OCI-LY7 (cell line): ENCODE measurements at regions not wholly inside any gene's neighbourhood (a gene's known extent, or its start where the extent isn't known, plus 50 kb on each side); places are given as distances from the start of the nearest gene placed in this dataset.

Experiments used
- CTCF ChIP-seq: fragments of 200-600 bp; sonication (generic); conservative IDR thresholded peaks from 2 replicates; pipeline ENCODE4 v1.5.1; 2014; ENCODE audit warnings: mild to moderate bottlenecking, antibody characterized with exemption, low read length, moderate library complexity, mixed read lengths
- EZH2phosphoT487 ChIP-seq: fragments of 200-600 bp; sonication (generic); IDR thresholded peaks from 2 replicates; pipeline ENCODE4 v1.6.1; 2018; ENCODE audit warnings: low read depth, borderline replicate concordance, mild to moderate bottlenecking, mixed run types, antibody characterized with exemption, low read length, moderate library complexity, mixed read lengths

- TF ChIP-seq EZH2phosphoT487, result no peak
- TF ChIP-seq CTCF, result no peak
Measured at GRCh38 chr2:7448578-7449264, 531.5 kb downstream of the RNF144A start.
